Heart left ventricle (tissue), 13 donors: ENCODE measurements at regions not wholly inside any gene's neighbourhood (a gene's known extent, or its start where the extent isn't known, plus 50 kb on each side); places are given as distances from the start of the nearest gene placed in this dataset.

ENCODE experiments used
- CTCF ChIP-seq, 12 donors: fragments of 200-600 bp; sonication (generic) in 4 of 12; IDR thresholded peaks; one replicate each; pipeline versions ENCODE4 v1.5.0 to v1.8.0; 2018 to 2022; ENCODE audit warnings: antibody characterized with exemption in 12 of 12, mild to moderate bottlenecking in 5 of 12
- POLR2A ChIP-seq, 2 donors: fragments of 450-650 bp; IDR thresholded peaks; one replicate each; pipeline ENCODE4 v1.6.1; 2017; ENCODE audit warnings: antibody characterized with exemption in 2 of 2, mild to moderate bottlenecking in 2 of 2, moderate library complexity in 2 of 2
- donor health status: ischemic (EF 13 %, LVEDD 7.1; RV severe dilation, severe dysfunction).
- donor health status: DM: no; HTN: yes; CAD: no.
- donor health status: DM: no; HTN: no; CAD: no.
- donor health status: ischemic (EF 25% LVEDD 6.9; RV normal size, moderate dysfunction).
- donor health status: ischemic (EF 25% LVEDD 5.7; RV mildly dilated, moderate dysfunction).
- donor health status: ischemic (EF 35%, LVEDD 5.7; RV mildly dilated, moderate dysfunction).
- donor health status: nonischemic (EF 11% LVEDD 7.7; RV severe dilation, severe dysfunction).
- donor health status: DM: yes; HTN: yes; CAD: no.
- donor health status: PGD.
- donor health status: ischemic (EF 29% LVEDD 5.4; RV normal size, mild dysfunction).
- donor health status: nonischemic (EF 23%, LVEDD 6.1; RV moderate dilation, normal function).

GRCh38 chr11:33946930-33947329 lies 55.1 kb upstream of the LMO2 start:
- TF ChIP-seq CTCF (IDR thresholded peaks at IDR 0.05), result no peak
- TF ChIP-seq POLR2A (IDR thresholded peaks at IDR 0.05), result no peak
